ENCODE measurements at regions not wholly inside any gene's neighbourhood (a gene's known extent, or its start where the extent isn't known, plus 50 kb on each side); places are given as distances from the start of the nearest gene placed in this dataset.
"Not testable (repeated sequence)": the region's sequence is repeated elsewhere in the genome, so short reads cannot be mapped to it uniquely, and the experiment has no call there.

GRCh38 chr12:27863839-27864238, 83.8 kb upstream of the MANSC4 start:
- Histone ChIP-seq H3K36me3 (ENCODE audit: insufficient read depth, low read length) (no peaks in the 10 kb centered on the region), H3K9me3 (ENCODE audit: control insufficient read depth in 1 of 2, insufficient read depth in 1 of 2, low read length in 2 of 2) (no peaks in the 10 kb centered on the region), H3K27me3 (ENCODE audit: control insufficient read depth in 1 of 2, insufficient read depth in 2 of 2, low read length in 2 of 2) (peaks cover 2 to 3% of the 10 kb centered on the region in 2 experiments), H3K27ac (ENCODE audit: low read depth in 1 of 2, low read length in 2 of 2) (no peak overlapping the region), H3K4me1 (ENCODE audit: insufficient read depth, low read length) (no peaks in the 10 kb centered on the region), H3K4me3 (ENCODE audit: low read length) (no peak overlapping the region)
- Mint-ChIP-seq H3K27me3 (peaks cover 9% of the 10 kb centered on the region), H3K9me3 (no peaks in the 10 kb centered on the region), H3K4me1 (ENCODE audit: low read depth) (no peaks in the 10 kb centered on the region), H3K4me3 (no peak overlapping the region), H3K27ac (no peak overlapping the region), H3K36me3 (ENCODE audit: low read depth) (no peaks in the 10 kb centered on the region)
- DNase-seq = no peak
- no peak for ATAC-seq (ENCODE audit: poor library complexity)
- intact Hi-C loops (cut with DNase I, micrococcal nuclease) = no loop called here
- no peak for TF ChIP-seq CTCF (IDR thresholded peaks at IDR 0.05)
- POLR2A ChIA-PET = interaction anchor here (0.6 kb wide), 1 partner anchor 1639 kb away, joined by 4 read pairs; no protein-coding TSS in a partner anchor
- CTCF ChIA-PET = interaction anchor here (0.8 kb wide), 1 partner anchor 15 kb away, joined by 3 read pairs; no protein-coding TSS in a partner anchor

GRCh38 chr12:27861428-27862167, 81.6 kb upstream of the MANSC4 start:
- no peaks in the 10 kb centered on the region for H3K9me3 ChIP-seq (ENCODE audit: control insufficient read depth in 1 of 2, insufficient read depth in 1 of 2, low read length in 2 of 2)
- H3K27me3 ChIP-seq (ENCODE audit: control insufficient read depth in 1 of 2, insufficient read depth in 2 of 2, low read length in 2 of 2) = peaks cover 3 to 5% of the 10 kb centered on the region in 2 experiments
- H3K36me3 ChIP-seq (ENCODE audit: insufficient read depth, low read length) = no peaks in the 10 kb centered on the region
- no peaks in the 10 kb centered on the region for H3K4me1 ChIP-seq (ENCODE audit: insufficient read depth, low read length)
- H3K27ac ChIP-seq (ENCODE audit: low read depth in 1 of 2, low read length in 2 of 2) = no peak overlapping the region
- ChIA-PET POLR2A (no interaction called here), CTCF (interaction anchor here (0.5 kb wide), 1 partner anchor 364 kb away, joined by 3 read pairs; no protein-coding TSS in a partner anchor)
- intact Hi-C loops (cut with DNase I, micrococcal nuclease) = no loop called here
- no peak for DNase-seq
- H3K27me3 Mint-ChIP-seq = peaks cover 18% of the 10 kb centered on the region
- no peaks in the 10 kb centered on the region for H3K4me1 Mint-ChIP-seq (ENCODE audit: low read depth)
- TF ChIP-seq CTCF (IDR thresholded peaks at IDR 0.05) = no peak
- H3K9me3 Mint-ChIP-seq = no peaks in the 10 kb centered on the region
- H3K4me3 Mint-ChIP-seq = no peak overlapping the region
- H3K27ac Mint-ChIP-seq = no peak overlapping the region
- H3K4me3 ChIP-seq (ENCODE audit: low read length) = no peak overlapping the region
- no peaks in the 10 kb centered on the region for H3K36me3 Mint-ChIP-seq (ENCODE audit: low read depth)
- ATAC-seq (ENCODE audit: poor library complexity) = no peak

GRCh38 chr12:27859648-27860047, 79.6 kb upstream of the MANSC4 start:
- no peaks in the 10 kb centered on the region for H3K4me1 ChIP-seq (ENCODE audit: insufficient read depth, low read length)
- peaks cover 3 to 5% of the 10 kb centered on the region in 2 experiments for H3K27me3 ChIP-seq (ENCODE audit: control insufficient read depth in 1 of 2, insufficient read depth in 2 of 2, low read length in 2 of 2)
- intact Hi-C loops (cut with DNase I, micrococcal nuclease) = no loop called here
- no peaks in the 10 kb centered on the region for H3K36me3 ChIP-seq (ENCODE audit: insufficient read depth, low read length)
- ChIA-PET POLR2A (no interaction called here), CTCF (no interaction called here)
- DNase-seq (no peak), ATAC-seq (ENCODE audit: poor library complexity) (no peak)
- no peaks in the 10 kb centered on the region for H3K36me3 Mint-ChIP-seq (ENCODE audit: low read depth)
- no peaks in the 10 kb centered on the region for H3K9me3 Mint-ChIP-seq
- no peak overlapping the region for H3K4me3 ChIP-seq (ENCODE audit: low read length)
- TF ChIP-seq CTCF (IDR thresholded peaks at IDR 0.05) = no peak
- H3K27ac ChIP-seq (ENCODE audit: low read depth in 1 of 2, low read length in 2 of 2) = no peak overlapping the region
- no peak overlapping the region for H3K27ac Mint-ChIP-seq
- H3K9me3 ChIP-seq (ENCODE audit: control insufficient read depth in 1 of 2, insufficient read depth in 1 of 2, low read length in 2 of 2) = no peaks in the 10 kb centered on the region
- H3K4me3 Mint-ChIP-seq = no peak overlapping the region
- no peaks in the 10 kb centered on the region for H3K4me1 Mint-ChIP-seq (ENCODE audit: low read depth)
- peaks cover 20% of the 10 kb centered on the region for H3K27me3 Mint-ChIP-seq

- intact Hi-C loops (cut with DNase I, micrococcal nuclease); H3K4me1 Mint-ChIP-seq (ENCODE audit: low read depth); H3K27ac Mint-ChIP-seq; H3K36me3 Mint-ChIP-seq (ENCODE audit: low read depth); H3K27ac ChIP-seq (ENCODE audit: low read depth in 1 of 2, low read length in 2 of 2); ATAC-seq (ENCODE audit: poor library complexity); H3K4me1 ChIP-seq (ENCODE audit: insufficient read depth, low read length); CTCF ChIA-PET; POLR2A ChIA-PET; H3K36me3 ChIP-seq (ENCODE audit: insufficient read depth, low read length); H3K4me3 Mint-ChIP-seq; H3K9me3 ChIP-seq (ENCODE audit: control insufficient read depth in 1 of 2, insufficient read depth in 1 of 2, low read length in 2 of 2); DNase-seq; H3K27me3 ChIP-seq (ENCODE audit: control insufficient read depth in 1 of 2, insufficient read depth in 2 of 2, low read length in 2 of 2); H3K9me3 Mint-ChIP-seq; H3K4me3 ChIP-seq (ENCODE audit: low read length): not testable (repeated sequence)
- peaks cover 23% of the 10 kb centered on the region for H3K27me3 Mint-ChIP-seq
These were observed 77.0 kb upstream of the MANSC4 start for GRCh38 chr12:27857006-27857405.
